Nucleus accumbens (tissue), 56 donors: ENCODE measurements at regions not wholly inside any gene's neighbourhood (a gene's known extent, or its start where the extent isn't known, plus 50 kb on each side); places are given as distances from the start of the nearest gene placed in this dataset.
"Not testable (repeated sequence)": the region's sequence is repeated elsewhere in the genome, so short reads cannot be mapped to it uniquely, and the experiment has no call there.

Source experiments
- DNase-seq, 56 donors: peaks; one replicate each; lab custom pipeline; 2025; lab: John Stamatoyannopoulos, UW

DNA sequence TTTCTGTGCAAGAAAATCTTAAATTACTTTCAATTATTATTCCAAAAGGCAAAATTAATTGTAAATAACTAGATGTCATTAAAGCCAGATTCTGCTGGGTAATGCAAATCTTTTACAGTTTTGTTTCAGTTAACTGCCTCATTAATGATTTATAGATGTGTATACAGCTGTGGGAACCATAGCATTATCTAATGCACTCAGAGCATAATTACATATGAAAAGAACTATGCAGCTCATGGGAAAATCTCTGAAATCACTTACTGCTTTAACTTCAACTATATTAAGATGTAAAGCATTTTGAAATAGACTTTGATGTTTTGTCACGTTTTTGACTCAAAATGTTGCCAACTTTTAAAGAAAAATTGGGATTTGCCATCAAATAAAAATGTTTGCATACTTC lies 630.3 kb upstream of the KLHL4 start:
- no peak for DNase-seq

DNA sequence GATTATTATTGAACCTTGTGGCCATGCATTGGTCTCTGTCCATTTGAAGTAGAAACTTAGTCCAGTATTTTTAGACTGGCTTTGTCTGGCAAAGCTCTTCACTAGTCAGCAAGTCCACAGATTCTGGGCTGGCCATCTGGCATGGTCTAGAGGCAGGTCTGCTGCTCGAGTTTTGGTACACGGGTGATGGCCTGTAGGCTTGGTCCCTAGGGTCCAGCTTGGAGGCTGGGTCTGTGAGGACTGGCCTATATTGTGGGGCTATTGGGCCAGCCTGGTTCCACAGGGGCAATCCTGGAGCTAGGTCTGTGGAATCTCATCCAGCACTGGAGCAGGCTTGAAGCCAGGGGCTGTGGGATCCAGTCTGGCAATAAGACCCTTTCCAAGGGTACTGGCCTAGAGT lies 607.6 kb upstream of the KLHL4 start:
- no peak for DNase-seq

GRCh38 chrX:86910602-86911311 lies 606.8 kb upstream of the KLHL4 start:
- DNase-seq = no peak

DNA sequence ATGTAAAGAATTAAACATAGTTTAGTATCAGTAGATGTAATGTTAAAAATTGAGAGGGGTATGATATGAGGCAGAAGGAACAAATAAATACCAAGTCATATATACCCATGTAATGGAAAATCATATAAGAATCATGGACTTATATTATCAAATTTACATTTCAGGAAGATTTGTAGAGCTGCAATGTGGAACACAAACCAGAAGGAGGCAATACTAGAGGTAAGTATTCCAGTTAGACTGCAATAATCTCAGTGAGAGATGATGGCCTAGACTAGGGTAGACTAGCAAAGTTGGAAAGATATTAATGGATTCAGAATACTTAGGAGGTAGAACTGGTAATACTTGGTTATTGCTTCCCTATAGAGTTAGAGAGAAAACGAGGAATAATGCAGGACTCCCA lies 603.0 kb upstream of the KLHL4 start:
- DNase-seq = no peak

GRCh38 chrX:86917959-86918358 lies 599.6 kb upstream of the KLHL4 start:
- DNase-seq = no peak

- DNase-seq = no peak
Measured at GRCh38 chrX:86930419-86930818, 587.2 kb upstream of the KLHL4 start.

DNA sequence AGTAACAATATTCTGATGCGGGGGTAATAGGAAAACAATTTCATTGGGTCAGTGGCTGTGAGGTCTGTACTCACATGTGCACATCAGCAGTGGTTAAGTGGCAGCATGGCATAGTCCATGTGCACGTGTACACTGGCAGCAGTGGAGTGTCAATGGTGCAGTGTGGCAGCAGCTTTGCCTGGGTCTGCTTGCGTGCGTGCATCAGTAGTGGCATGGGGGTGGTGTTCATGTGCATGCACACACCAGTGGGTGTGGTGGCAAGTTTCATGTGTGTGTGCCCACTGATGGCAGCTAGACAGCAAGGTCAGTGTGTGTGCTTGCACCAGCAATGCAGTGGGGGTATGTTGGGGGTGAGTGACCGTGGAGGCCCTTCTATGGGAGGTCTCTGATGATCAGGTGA lies 581.6 kb upstream of the KLHL4 start:
- DNase-seq = no peak

- DNase-seq = peak in 4 of 56 donors; percentile 1 to 12 (median 2)
Measured at GRCh38 chrX:86946569-86946968, 571.0 kb upstream of the KLHL4 start.

DNA sequence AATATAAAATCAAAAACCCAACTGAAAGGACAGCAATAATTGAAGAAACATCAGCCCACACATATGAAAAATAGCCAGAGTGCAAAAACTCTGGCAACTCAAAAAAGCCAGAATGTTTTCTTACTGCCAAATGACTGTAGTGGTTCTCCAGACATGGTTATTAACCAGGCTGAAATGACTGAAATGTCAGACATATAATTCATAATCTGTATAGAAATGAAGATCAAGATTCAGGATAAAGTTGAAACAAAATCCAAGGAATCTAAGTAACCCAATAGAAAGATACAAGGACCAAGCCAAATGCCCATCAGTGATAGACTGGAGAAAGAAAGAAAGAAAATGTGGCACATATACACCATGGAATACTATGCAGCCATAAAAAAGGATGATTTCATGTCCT lies 553.3 kb upstream of the KLHL4 start:
- no peak for DNase-seq

DNA sequence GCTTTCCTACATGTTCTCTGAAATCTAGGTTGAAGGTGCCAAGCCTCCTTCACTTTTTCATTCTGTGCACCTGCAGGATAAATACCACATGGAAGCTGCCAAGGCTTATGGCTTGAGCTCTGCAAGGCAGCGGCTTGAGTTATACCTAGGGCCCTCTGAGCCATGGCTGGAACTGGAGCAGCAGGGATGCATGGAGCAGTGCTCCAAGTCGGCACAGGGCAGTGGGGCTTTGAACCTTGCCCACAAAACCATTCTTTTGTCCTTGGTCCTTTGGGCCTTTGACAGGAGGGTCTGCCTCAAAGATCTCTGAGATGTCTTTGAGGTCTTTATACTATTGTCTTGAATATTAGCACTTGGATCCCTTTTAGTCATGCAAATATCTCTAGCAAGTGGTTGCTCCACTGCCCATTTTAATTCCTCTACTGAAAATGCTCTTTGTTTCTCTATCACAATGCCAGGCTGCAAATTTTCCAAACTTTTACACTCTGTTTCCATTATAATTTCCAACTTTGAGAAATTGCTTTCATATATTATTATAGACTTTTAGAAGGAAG lies 536.2 kb upstream of the KLHL4 start:
- no peak for DNase-seq

GRCh38 chrX:86987351-86987750 lies 530.3 kb upstream of the KLHL4 start:
- DNase-seq = not testable (repeated sequence)

DNA sequence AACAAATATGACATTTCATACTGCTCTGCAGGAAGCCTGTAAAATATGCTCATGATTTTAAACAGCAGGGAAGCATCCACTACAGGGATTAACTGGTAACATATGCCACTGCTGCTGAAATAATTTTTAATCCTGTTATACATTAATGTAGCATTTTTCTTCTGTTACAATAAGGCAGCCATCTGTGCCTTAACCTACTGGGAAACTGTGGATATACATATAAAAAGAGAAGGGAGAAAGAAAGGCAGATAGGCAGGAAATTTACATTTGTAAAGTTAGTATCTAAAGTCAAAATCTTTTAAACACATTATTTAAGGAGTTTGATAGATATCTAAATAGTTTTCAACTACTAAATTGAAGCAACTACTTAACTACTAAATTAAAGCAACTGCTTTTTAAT lies 514.6 kb upstream of the KLHL4 start:
- no peak for DNase-seq

GRCh38 chrX:87005183-87005582 lies 512.4 kb upstream of the KLHL4 start:
- DNase-seq = no peak

GRCh38 chrX:87005885-87006284 lies 511.7 kb upstream of the KLHL4 start:
- DNase-seq = no peak

DNA sequence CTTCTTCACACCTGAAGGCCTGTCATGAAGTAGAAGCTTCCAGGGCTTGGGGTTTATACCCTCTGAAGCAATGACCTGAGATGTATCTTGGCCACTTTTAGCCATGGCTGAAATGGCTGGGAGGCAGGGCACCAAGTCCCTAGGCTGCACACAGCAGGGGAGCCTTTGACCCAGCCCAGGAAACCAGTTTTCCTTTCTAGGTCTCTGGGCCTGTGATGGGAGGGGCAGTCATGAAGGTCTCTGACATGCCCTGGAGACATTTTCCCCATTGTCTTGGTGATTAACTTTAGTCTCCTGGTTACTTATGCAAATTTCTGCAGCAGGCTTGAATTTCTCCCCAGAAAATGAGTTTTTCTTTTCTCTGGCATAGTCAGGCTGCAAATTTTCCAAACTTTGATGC lies 511.0 kb upstream of the KLHL4 start:
- no peak for DNase-seq

- no peak for DNase-seq
Measured at GRCh38 chrX:87017210-87017609, 500.4 kb upstream of the KLHL4 start.

DNA sequence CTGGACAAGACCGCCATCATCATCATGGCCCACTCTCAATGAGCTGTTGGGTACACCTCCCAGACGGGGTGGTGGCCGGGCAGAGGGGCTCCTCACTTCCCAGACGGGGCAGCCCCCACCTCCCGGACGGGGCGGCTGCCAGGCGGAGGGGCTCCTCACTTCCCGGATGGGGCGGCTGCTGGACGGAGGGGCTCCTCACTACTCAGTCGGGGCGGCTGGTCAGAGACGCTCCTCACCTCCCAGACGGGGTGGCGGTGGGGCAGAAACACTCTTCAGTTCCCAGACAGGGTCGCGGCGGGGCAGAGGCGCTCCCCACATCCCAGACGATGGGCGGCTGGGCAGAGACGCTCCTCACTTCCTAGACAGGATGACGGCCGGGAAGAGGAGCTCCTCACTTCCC lies 484.5 kb upstream of the KLHL4 start:
- DNase-seq = not testable (repeated sequence)

DNA sequence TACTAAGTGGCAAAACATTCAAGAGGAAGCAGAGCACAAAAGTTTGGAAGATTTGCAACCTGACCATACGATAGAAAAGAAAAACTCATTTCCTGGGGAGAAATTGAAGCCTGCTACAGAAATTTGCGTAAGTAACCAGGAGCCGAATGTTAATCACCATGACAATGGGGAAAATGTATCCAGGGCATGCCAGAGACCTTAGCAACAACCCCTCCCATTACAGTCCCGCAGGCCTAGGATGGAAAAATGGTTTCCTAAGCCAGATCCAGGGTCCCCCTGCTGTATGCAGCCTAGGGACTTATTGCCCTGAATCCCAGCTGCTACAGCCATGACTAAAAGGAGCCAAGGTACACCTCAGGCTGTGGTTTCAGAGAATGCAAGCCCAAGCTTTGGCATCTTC lies 472.2 kb upstream of the KLHL4 start:
- no peak for DNase-seq

- DNase-seq = no peak
Measured at GRCh38 chrX:87049567-87049966, 468.0 kb upstream of the KLHL4 start.

DNA sequence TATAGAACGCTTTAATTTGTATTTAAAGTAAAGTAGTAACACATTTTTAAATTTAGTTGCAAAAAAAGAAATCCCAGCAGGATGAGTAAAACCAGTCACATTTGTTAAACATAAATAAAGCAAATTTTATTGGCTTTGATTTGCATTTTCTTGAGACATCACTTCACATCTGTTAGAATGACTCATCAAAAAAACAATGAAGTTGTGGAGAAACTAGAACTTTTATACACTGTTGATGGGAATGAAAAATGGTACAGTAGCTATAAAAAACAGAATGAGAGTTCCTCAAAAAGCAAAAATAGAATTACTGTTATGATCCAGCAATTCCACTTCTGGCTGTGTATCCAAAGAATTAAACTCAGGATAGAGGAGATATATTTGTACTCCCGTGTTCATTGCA lies 454.0 kb upstream of the KLHL4 start:
- no peak for DNase-seq

GRCh38 chrX:87064502-87064901 lies 453.1 kb upstream of the KLHL4 start:
- no peak for DNase-seq

DNA sequence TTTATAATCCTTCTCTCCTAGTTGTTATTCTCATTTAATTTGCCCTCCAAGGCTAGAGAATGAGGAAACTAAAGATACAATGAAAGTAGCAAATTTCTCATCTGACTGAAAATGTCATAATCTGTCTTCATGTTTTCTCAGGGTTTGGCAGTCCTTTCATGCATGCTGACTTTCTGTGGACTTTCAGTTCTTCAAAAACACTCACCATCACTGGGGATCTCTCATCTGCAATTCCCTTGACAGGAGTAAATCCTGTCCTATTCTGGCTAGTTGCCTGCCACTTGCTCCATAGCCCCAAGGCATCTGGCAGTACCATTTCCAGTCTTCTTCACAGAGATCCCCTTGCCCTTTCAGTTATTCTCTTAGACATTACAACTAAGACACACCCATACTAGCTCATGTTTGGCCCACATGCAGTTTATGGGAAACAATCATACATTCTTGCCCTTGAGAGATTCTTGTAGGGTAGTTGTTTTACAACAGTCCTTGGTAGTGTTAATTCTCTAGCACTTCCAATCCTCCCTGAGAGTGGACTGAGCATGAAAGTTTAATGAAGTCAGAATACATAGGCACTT lies 449.7 kb upstream of the KLHL4 start:
- no peak for DNase-seq
